Left ventricle myocardium inferior (tissue), 1 donor: ENCODE measurements at regions not wholly inside any gene's neighbourhood (a gene's known extent, or its start where the extent isn't known, plus 50 kb on each side); places are given as distances from the start of the nearest gene placed in this dataset.

Experiments
- DNase-seq: peaks from one replicate; pipeline ENCODE4 v3.0.0-alpha.2; 2020
- H3K27ac ChIP-seq: fragments of 200-600 bp; replicated peaks from 2 replicates; pipeline ENCODE4 v1.8.0; 2021
- H3K27me3 ChIP-seq: fragments of 200-600 bp; 2 replicates; pipeline ENCODE4 v1.8.0; 2021; ENCODE audit warnings: low read depth
- H3K36me3 ChIP-seq: fragments of 200-600 bp; 2 replicates; pipeline ENCODE4 v1.8.0; 2021
- H3K4me1 ChIP-seq: fragments of 200-600 bp; 2 replicates; pipeline ENCODE4 v1.8.0; 2021
- H3K4me3 ChIP-seq: fragments of 200-600 bp; 2 replicates; pipeline ENCODE4 v1.8.0; 2021; ENCODE audit warnings: mild to moderate bottlenecking, moderate library complexity
- H3K9me3 ChIP-seq: fragments of 200-600 bp; replicated peaks from 2 replicates; pipeline ENCODE4 v1.8.0; 2021
- CTCF ChIP-seq: fragments of 200-600 bp; IDR thresholded peaks from 2 replicates; pipeline ENCODE4 v1.8.0; 2021; ENCODE audit warnings: antibody characterized with exemption, mild to moderate bottlenecking, borderline replicate concordance
- intact Hi-C: fragments of 100-400 bp; cut with micrococcal nuclease; formaldehyde crosslinking; loops from one replicate; pipeline ENCODE4 v1.11.0; 2022
- donor health status: DM: no; HTN: yes; CAD: no; lungs with severe emphysema.

GRCh38 chr1:208309771-208310170 lies 65.6 kb upstream of the PLXNA2 start:
- H3K27me3 ChIP-seq, result peaks cover 24% of the 10 kb centered on the region
- no peak for DNase-seq
- intact Hi-C loops, result no loop called here
- TF ChIP-seq CTCF, result no peak
- no peaks in the 10 kb centered on the region for H3K36me3 ChIP-seq
- no peak overlapping the region for H3K27ac ChIP-seq
- H3K9me3 ChIP-seq, result no peaks in the 10 kb centered on the region
- no peaks in the 10 kb centered on the region for H3K4me1 ChIP-seq
- H3K4me3 ChIP-seq, result no peak overlapping the region

- H3K4me3 ChIP-seq, result no peak overlapping the region
- no peaks in the 10 kb centered on the region for H3K9me3 ChIP-seq
- DNase-seq, result no peak
- H3K27ac ChIP-seq, result no peak overlapping the region
- intact Hi-C loops, result no loop called here
- peaks cover 54% of the 10 kb centered on the region for H3K27me3 ChIP-seq
- no peaks in the 10 kb centered on the region for H3K4me1 ChIP-seq
- no peak for TF ChIP-seq CTCF
- no peaks in the 10 kb centered on the region for H3K36me3 ChIP-seq
Measured at GRCh38 chr1:208312706-208313105, 68.5 kb upstream of the PLXNA2 start.

- H3K9me3 ChIP-seq, result no peaks in the 10 kb centered on the region
- DNase-seq, result no peak
- H3K27me3 ChIP-seq, result peaks cover 71% of the 10 kb centered on the region
- TF ChIP-seq CTCF, result no peak
- intact Hi-C loops, result no loop called here
- H3K36me3 ChIP-seq, result no peaks in the 10 kb centered on the region
- H3K27ac ChIP-seq, result no peak overlapping the region
- H3K4me1 ChIP-seq, result no peaks in the 10 kb centered on the region
- no peak overlapping the region for H3K4me3 ChIP-seq
Measured at GRCh38 chr1:208314431-208314830, 70.2 kb upstream of the PLXNA2 start.

- Histone ChIP-seq H3K4me3 (no peak overlapping the region), H3K27ac (no peak overlapping the region), H3K9me3 (no peaks in the 10 kb centered on the region), H3K36me3 (no peaks in the 10 kb centered on the region), H3K4me1 (no peaks in the 10 kb centered on the region), H3K27me3 (peaks cover 59% of the 10 kb centered on the region)
- DNase-seq, result no peak
- TF ChIP-seq CTCF, result no peak
- intact Hi-C loops, result no loop called here
Measured at GRCh38 chr1:208318150-208318734, 74.1 kb upstream of the PLXNA2 start.

GRCh38 chr1:208324005-208324404 lies 79.8 kb upstream of the PLXNA2 start:
- Histone ChIP-seq H3K36me3 (no peaks in the 10 kb centered on the region), H3K27ac (no peak overlapping the region), H3K27me3 (peaks cover 15% of the 10 kb centered on the region), H3K4me3 (no peak overlapping the region), H3K4me1 (no peaks in the 10 kb centered on the region), H3K9me3 (no peaks in the 10 kb centered on the region)
- TF ChIP-seq CTCF, result no peak
- intact Hi-C loops, result no loop called here
- no peak for DNase-seq
